Lower leg skin (tissue), 3 donors: ENCODE measurements at regions not wholly inside any gene's neighbourhood (a gene's known extent, or its start where the extent isn't known, plus 50 kb on each side); places are given as distances from the start of the nearest gene placed in this dataset.

Experiments used
- POLR2A ChIP-seq, 2 donors: fragments of 450-650 bp; IDR thresholded peaks; one replicate each; pipeline ENCODE4 v1.6.1; 2016 to 2017; ENCODE audit warnings: antibody characterized with exemption in 2 of 2, mild to moderate bottlenecking in 1 of 2, moderate library complexity in 1 of 2
- TF ChIP-seq, protein P1 (sequence below), 3 donors: fragments of 450-650 bp; IDR thresholded peaks; one replicate each; pipeline ENCODE4 v1.5.1; 2016; ENCODE audit warnings: antibody characterized with exemption in 3 of 3, mild to moderate bottlenecking in 3 of 3, moderate library complexity in 2 of 3

DNA sequence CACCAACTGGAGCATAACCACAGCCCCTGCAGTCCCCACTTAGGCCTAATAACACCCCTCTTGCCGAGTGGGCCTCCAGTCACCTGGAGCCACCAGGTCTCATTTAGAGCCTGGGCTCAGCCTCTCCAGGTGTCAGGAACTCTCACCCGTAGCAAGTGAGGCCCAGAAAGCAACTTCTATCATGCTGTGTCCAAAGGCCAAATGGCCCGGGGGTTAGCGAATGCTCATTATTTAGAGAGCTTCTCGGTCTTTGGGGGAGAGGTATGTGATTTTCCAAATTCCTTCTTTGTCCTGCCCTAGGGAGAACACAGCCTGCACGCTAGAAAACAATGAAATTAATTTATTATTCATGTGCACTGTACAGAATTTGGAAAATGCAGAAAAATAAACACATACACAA lies 109.9 kb upstream of the PTPRM start:
- no peak for TF ChIP-seq POLR2A (IDR thresholded peaks at IDR 0.05)
- TF ChIP-seq, protein P1, sequence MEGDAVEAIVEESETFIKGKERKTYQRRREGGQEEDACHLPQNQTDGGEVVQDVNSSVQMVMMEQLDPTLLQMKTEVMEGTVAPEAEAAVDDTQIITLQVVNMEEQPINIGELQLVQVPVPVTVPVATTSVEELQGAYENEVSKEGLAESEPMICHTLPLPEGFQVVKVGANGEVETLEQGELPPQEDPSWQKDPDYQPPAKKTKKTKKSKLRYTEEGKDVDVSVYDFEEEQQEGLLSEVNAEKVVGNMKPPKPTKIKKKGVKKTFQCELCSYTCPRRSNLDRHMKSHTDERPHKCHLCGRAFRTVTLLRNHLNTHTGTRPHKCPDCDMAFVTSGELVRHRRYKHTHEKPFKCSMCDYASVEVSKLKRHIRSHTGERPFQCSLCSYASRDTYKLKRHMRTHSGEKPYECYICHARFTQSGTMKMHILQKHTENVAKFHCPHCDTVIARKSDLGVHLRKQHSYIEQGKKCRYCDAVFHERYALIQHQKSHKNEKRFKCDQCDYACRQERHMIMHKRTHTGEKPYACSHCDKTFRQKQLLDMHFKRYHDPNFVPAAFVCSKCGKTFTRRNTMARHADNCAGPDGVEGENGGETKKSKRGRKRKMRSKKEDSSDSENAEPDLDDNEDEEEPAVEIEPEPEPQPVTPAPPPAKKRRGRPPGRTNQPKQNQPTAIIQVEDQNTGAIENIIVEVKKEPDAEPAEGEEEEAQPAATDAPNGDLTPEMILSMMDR (IDR thresholded peaks at IDR 0.05): no peak
